Stimulated activated CD8-positive, alpha-beta memory T cell treated with anti-CD3 and anti-CD28 coated beads, Interleukin-12 subunit alpha, Interleukin-12 subunit beta, amount 100 ng/mL, for 4 hours (primary cell): ENCODE measurements at regions not wholly inside any gene's neighbourhood (a gene's known extent, or its start where the extent isn't known, plus 50 kb on each side); places are given as distances from the start of the nearest gene placed in this dataset.

ENCODE experiments used
- DNase-seq: peaks from one replicate; pipeline ENCODE4 v3.0.0-alpha.2; 2020; ENCODE audit warnings: low read depth

GRCh38 chr11:19595840-19596751 is 116.5 kb upstream of the NAV2 start:
- no peak for DNase-seq

- DNase-seq: no peak
Observed at GRCh38 chr11:19595499-19595839, 117.2 kb upstream of the NAV2 start.

- DNase-seq: no peak
Observed at GRCh38 chr11:19594326-19594725, 118.3 kb upstream of the NAV2 start.

GRCh38 chr11:19592842-19593241 is 119.8 kb upstream of the NAV2 start:
- no peak for DNase-seq

GRCh38 chr11:19589567-19590260 is 122.9 kb upstream of the NAV2 start:
- DNase-seq: no peak

- DNase-seq: no peak
Observed at GRCh38 chr11:19587979-19588378, 124.7 kb upstream of the NAV2 start.

GRCh38 chr11:19580646-19581045 is 132.0 kb upstream of the NAV2 start:
- DNase-seq: no peak

- DNase-seq: no peak
Observed at GRCh38 chr11:19579957-19580356, 132.7 kb upstream of the NAV2 start.

- no peak for DNase-seq
Observed at GRCh38 chr11:19578871-19579270, 133.8 kb upstream of the NAV2 start.

- DNase-seq: no peak
Observed at GRCh38 chr11:19577976-19578619, 134.5 kb upstream of the NAV2 start.

- DNase-seq: no peak
Observed at GRCh38 chr11:19577391-19577975, 135.2 kb upstream of the NAV2 start.

- DNase-seq: no peak
Observed at GRCh38 chr11:19576903-19577302, 135.7 kb upstream of the NAV2 start.

- DNase-seq: no peak
Observed at GRCh38 chr11:19576054-19576453, 136.6 kb upstream of the NAV2 start.

- DNase-seq: no peak
Observed at GRCh38 chr11:19574916-19575315, 137.7 kb upstream of the NAV2 start.

- no peak for DNase-seq
Observed at GRCh38 chr11:19573666-19574065, 139.0 kb upstream of the NAV2 start.

GRCh38 chr11:19571906-19572305 is 140.7 kb upstream of the NAV2 start:
- no peak for DNase-seq

GRCh38 chr11:19570889-19571288 is 141.7 kb upstream of the NAV2 start:
- DNase-seq: no peak

- no peak for DNase-seq
Observed at GRCh38 chr11:19567996-19568395, 144.6 kb upstream of the NAV2 start.

GRCh38 chr11:19566583-19567379 is 145.9 kb upstream of the NAV2 start:
- DNase-seq: no peak

GRCh38 chr11:19565639-19566038 is 147.0 kb upstream of the NAV2 start:
- DNase-seq: no peak

- no peak for DNase-seq
Observed at GRCh38 chr11:19562156-19562555, 150.5 kb upstream of the NAV2 start.

GRCh38 chr11:19561011-19561410 is 151.6 kb upstream of the NAV2 start:
- no peak for DNase-seq
